ENCODE measurements at regions not wholly inside any gene's neighbourhood (a gene's known extent, or its start where the extent isn't known, plus 50 kb on each side); places are given as distances from the start of the nearest gene placed in this dataset.
"Not testable (repeated sequence)": the region's sequence is repeated elsewhere in the genome, so short reads cannot be mapped to it uniquely, and the experiment has no call there.

GRCh38 chr10:42367532-42368230, 270.7 kb downstream of the ZNF33B start:
- DNase-seq = peak; percentile 62

GRCh38 chr10:42351745-42352144, 286.6 kb downstream of the ZNF33B start:
- no peak for DNase-seq

- DNase-seq = not testable (repeated sequence)
Observed at GRCh38 chr10:42336593-42337337, 301.6 kb downstream of the ZNF33B start.

GRCh38 chr10:42335653-42336296, 302.6 kb downstream of the ZNF33B start:
- DNase-seq = not testable (repeated sequence)

GRCh38 chr10:42304341-42304740, 334.0 kb downstream of the ZNF33B start:
- no peak for DNase-seq

GRCh38 chr10:42281896-42282295, 356.5 kb downstream of the ZNF33B start:
- not testable (repeated sequence) for DNase-seq

GRCh38 chr10:42269788-42270187, 368.6 kb downstream of the ZNF33B start:
- not testable (repeated sequence) for DNase-seq

GRCh38 chr10:42263259-42263658, 375.1 kb downstream of the ZNF33B start:
- DNase-seq = not testable (repeated sequence)

GRCh38 chr10:42243002-42243401, 395.4 kb downstream of the ZNF33B start:
- DNase-seq = not testable (repeated sequence)

GRCh38 chr10:42242135-42242805, 396.1 kb downstream of the ZNF33B start:
- no peak for DNase-seq

GRCh38 chr10:42236401-42236800, 402.0 kb downstream of the ZNF33B start:
- DNase-seq = not testable (repeated sequence)

GRCh38 chr10:42235736-42236135, 402.6 kb downstream of the ZNF33B start:
- not testable (repeated sequence) for DNase-seq

- DNase-seq = not testable (repeated sequence)
Observed at GRCh38 chr10:42235241-42235640, 403.1 kb downstream of the ZNF33B start.

- not testable (repeated sequence) for DNase-seq
Observed at GRCh38 chr10:42234506-42234905, 403.9 kb downstream of the ZNF33B start.

GRCh38 chr10:42233461-42234206, 404.7 kb downstream of the ZNF33B start:
- DNase-seq = not testable (repeated sequence)

GRCh38 chr10:42232955-42233354, 405.4 kb downstream of the ZNF33B start:
- DNase-seq = not testable (repeated sequence)

GRCh38 chr10:42230812-42231211, 407.6 kb downstream of the ZNF33B start:
- DNase-seq = not testable (repeated sequence)

GRCh38 chr10:42230115-42230514, 408.3 kb downstream of the ZNF33B start:
- DNase-seq = not testable (repeated sequence)

GRCh38 chr10:42227859-42228258, 410.5 kb downstream of the ZNF33B start:
- DNase-seq = not testable (repeated sequence)

- DNase-seq = not testable (repeated sequence)
Observed at GRCh38 chr10:42193588-42193987, 444.8 kb downstream of the ZNF33B start.

- not testable (repeated sequence) for DNase-seq
Observed at GRCh38 chr10:42192450-42192849, 445.9 kb downstream of the ZNF33B start.
